C4-2B (cell line): ENCODE measurements at regions not wholly inside any gene's neighbourhood (a gene's known extent, or its start where the extent isn't known, plus 50 kb on each side); places are given as distances from the start of the nearest gene placed in this dataset.

Experiments used
- ZFX ChIP-seq: fragments of 450-650 bp; IDR thresholded peaks from 2 replicates; pipeline ENCODE4 v1.6.1; 2017
- TF ChIP-seq, protein P1 (sequence below): fragments of 450-650 bp; conservative IDR thresholded peaks from 2 replicates; pipeline ENCODE4 v1.5.1; 2017; ENCODE audit warnings: mild to moderate bottlenecking

DNA sequence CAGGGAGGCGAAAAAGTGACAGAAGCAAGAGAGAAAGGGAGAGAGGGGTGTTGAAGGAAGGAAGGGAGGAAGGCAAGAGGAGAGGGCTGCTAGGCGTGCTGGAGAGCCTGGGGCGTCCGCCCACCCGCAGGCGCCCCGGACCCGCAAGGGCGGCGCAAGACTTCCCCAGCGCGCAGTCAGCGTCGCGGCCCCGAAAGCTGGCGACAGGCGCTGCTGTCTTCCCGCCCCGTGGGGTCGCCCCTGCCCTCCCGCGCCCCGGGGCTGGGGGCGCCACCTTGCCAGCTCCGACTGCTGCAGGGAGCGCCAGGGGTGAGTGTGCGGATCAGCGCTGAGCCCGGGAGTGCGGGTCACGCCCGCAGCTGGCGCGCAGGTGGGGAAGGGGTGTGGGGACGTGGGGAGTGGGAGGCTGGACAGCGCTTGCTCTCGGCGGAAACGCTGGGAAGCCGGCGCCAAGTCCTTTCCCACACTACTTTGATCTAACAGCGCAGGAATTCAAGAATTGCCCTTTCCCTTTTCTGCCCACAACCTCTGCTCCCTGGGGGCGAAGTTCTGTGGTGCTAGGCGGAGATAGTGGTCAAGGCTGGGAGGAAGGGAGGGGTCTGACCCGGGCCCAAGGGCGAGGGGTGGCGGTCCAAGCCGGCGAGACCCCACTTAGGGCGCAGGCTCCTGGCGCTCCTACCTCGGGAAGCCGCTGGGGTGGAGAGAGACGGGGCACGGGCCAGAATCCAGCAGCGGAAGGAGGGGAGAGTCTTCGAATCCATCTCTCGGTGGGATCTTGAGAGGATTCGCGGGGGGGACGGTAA lies 266.1 kb downstream of the CGGBP1 start, which contains the start of gene HTR1F:
- TF ChIP-seq, protein P1, sequence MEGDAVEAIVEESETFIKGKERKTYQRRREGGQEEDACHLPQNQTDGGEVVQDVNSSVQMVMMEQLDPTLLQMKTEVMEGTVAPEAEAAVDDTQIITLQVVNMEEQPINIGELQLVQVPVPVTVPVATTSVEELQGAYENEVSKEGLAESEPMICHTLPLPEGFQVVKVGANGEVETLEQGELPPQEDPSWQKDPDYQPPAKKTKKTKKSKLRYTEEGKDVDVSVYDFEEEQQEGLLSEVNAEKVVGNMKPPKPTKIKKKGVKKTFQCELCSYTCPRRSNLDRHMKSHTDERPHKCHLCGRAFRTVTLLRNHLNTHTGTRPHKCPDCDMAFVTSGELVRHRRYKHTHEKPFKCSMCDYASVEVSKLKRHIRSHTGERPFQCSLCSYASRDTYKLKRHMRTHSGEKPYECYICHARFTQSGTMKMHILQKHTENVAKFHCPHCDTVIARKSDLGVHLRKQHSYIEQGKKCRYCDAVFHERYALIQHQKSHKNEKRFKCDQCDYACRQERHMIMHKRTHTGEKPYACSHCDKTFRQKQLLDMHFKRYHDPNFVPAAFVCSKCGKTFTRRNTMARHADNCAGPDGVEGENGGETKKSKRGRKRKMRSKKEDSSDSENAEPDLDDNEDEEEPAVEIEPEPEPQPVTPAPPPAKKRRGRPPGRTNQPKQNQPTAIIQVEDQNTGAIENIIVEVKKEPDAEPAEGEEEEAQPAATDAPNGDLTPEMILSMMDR: no peak
- TF ChIP-seq ZFX: no peak
